Stimulated activated CD8-positive, alpha-beta memory T cell treated with anti-CD3 and anti-CD28 coated beads, Interleukin-12 subunit alpha, Interleukin-12 subunit beta, amount 100 ng/mL, for 4 hours (primary cell): ENCODE measurements at regions not wholly inside any gene's neighbourhood (a gene's known extent, or its start where the extent isn't known, plus 50 kb on each side); places are given as distances from the start of the nearest gene placed in this dataset.
"Not testable (repeated sequence)": the region's sequence is repeated elsewhere in the genome, so short reads cannot be mapped to it uniquely, and the experiment has no call there.

Source experiments
- DNase-seq: peaks from one replicate; pipeline ENCODE4 v3.0.0-alpha.2; 2020; ENCODE audit warnings: low read depth

GRCh38 chr14:37843954-37844607, 248.7 kb downstream of the TTC6 start:
- DNase-seq: no peak

- no peak for DNase-seq
Measured at GRCh38 chr14:37844614-37845013, 249.2 kb downstream of the TTC6 start.

- DNase-seq: no peak
Measured at GRCh38 chr14:37848985-37849621, 253.7 kb downstream of the TTC6 start.

- DNase-seq: no peak
Measured at GRCh38 chr14:37851054-37851453, 255.6 kb downstream of the TTC6 start.

DNA sequence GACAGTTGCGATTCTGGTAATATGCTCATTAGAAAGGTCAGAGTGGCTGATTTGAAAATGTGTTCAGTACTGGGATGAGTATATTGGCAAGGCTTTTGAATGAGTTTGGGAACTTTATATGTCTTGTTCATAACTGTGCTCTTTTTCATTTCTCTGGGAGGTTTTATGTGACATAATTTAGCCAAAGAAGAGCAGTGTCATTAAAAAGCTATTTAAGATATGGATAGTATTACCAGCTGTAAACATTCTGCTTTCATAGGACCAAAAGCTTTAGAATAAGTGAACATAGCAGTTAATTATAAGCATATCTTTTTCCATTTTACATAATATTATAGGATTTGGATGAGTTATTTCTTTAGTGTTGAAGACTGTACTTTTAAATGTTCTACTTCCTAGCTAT, 260.4 kb downstream of the TTC6 start:
- DNase-seq: no peak

DNA sequence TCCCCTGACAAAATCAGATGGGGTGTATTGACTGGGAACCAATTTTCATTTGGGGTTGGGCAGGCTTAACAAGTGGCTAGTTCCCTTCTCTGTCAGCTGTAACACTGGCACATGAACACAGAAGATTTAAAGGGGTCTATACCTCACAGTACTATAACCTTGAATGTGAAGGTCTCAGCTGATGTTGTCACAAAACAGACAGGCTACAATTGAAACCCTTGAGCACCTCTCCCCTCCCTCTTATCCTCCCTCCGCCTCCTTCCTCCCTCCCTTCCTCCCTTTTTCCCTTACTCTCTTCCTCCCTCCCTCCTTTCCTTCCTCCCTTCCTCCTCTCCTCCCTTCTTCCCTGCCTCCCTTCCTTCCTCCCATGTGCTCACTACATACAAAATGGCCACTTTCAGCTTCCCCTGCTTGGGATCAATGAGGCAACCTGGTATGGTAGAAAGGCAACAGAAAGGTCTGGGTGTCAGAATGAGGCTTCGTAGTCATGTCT, 262.4 kb downstream of the TTC6 start:
- DNase-seq: no peak

DNA sequence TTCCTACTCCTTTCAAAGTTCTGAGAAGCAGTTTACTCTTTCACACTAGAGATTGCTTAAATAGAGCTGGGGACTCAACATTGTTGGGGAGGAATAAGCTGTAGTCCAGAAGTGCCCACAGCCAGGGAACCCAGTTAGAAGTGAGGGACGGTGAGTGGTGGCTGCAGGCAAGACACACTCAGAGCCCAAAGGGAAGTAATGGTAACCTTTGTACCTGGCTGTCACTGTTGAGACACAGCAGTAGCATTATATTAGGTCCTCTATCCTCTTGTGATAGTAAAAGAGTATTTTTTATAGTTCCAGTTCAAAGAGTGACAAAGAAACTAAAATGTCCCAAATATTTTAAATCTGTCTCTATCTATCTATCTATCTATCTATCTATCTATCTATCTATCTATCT, 263.3 kb downstream of the TTC6 start:
- DNase-seq: no peak

- DNase-seq: no peak
Measured at GRCh38 chr14:37859177-37859576, 263.7 kb downstream of the TTC6 start.

DNA sequence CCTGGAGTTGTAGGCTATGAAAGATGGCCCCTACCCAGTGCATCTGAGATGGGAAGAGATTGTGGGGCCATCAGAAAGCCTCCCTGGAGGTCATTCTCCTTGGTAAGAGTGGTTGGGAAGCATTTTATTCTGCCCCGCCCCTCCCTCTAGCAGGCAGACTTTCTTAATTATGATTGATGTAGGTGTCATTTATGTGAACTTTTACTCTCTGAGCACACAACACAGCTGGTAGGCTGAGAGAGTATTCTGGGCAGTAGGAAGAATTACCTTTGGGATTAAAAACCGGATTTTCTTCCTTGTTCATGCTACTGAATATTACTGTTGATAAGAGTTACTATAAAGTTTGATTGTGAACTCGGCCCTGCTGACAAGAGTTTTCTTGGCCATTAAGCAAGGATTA, 266.8 kb downstream of the TTC6 start:
- DNase-seq: no peak

- DNase-seq: no peak
Measured at GRCh38 chr14:37864128-37864527, 268.7 kb downstream of the TTC6 start.

DNA sequence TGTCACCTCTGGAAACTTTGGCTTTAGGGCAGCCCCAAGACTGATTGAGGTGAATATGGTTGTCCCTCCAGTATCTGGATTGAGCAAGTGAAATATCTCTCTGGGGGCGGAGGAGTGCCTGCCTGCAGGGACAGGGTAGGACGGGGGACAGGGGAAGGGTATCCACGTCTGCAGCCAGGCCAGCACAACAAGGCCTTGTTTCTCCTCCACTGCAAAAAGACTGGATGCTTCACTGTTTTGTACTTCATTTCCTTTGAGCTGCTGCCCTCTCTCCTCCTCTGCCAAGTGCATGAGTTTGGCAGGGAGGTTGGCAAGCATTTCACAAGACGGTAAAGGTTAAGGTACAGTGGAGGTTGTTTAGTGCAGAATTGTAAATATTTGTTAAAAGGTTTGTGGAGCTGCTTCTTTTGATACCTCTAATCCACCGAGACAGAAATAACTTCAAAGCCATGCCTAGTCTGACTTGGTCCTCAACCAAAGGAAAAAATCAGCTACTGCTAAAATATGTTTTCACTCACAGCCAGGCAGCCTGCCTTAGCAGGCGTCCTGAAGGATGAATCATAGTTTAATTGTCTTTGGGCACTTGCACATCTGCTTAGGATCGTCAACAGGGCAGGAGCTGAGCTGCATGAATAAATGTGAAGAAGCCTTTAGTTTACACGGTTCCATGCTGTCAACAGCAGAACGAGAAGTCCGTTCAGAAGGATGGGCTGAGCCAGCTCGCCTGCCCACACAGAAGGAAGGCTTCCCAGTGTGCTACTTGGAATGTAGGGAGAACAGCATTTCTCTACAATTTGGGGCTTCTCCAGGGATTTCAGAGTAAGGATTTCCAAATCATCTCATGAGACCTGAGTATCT, 269.7 kb downstream of the TTC6 start:
- no peak for DNase-seq

- no peak for DNase-seq
Measured at GRCh38 chr14:37865719-37866549, 270.5 kb downstream of the TTC6 start.

DNA sequence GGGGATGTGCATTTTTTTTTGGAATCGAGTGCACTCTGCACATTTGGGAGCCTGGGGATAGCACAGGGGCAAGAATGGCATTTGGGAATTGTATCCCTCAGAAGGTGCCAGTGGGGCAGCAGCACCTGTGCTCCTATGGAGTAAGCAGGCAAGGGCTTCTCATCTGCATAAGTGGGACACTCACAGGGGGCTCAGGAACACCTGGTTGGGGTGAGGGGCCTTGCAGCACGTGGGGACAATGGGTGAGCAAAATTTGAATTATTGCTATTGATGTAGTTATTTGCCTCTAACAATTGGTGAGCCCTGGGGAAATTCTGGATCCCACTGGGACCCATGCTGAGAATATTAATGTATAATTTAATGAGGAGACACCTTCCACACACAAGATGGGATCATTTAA, 274.2 kb downstream of the TTC6 start:
- DNase-seq: no peak

GRCh38 chr14:37870170-37870569, 274.7 kb downstream of the TTC6 start:
- DNase-seq: no peak

- DNase-seq: no peak
Measured at GRCh38 chr14:37870632-37871346, 275.4 kb downstream of the TTC6 start.

DNA sequence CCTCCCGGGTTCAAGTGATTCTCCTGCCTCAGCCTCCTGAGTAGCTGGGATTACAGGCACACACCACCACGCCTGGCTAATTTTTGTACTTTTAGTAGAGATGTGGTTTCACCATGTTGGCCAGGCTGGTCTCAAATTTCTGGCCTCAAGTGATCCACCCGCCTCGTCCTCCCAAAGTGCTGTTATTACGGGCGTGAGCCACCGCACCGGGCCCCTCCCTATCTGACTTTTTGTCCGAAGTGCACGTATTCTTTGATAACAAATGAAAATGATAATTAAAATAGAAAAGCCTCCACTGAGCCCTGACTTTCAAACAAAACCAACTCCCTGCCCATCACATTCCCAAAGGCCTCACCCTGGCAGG, 278.6 kb downstream of the TTC6 start:
- not testable (repeated sequence) for DNase-seq

GRCh38 chr14:37874429-37875109, 279.1 kb downstream of the TTC6 start:
- DNase-seq: peak; percentile 21

GRCh38 chr14:37888234-37888633, 292.8 kb downstream of the TTC6 start:
- no peak for DNase-seq

GRCh38 chr14:37889087-37889486, 293.7 kb downstream of the TTC6 start:
- no peak for DNase-seq

- no peak for DNase-seq
Measured at GRCh38 chr14:37890095-37890494, 294.7 kb downstream of the TTC6 start.

DNA sequence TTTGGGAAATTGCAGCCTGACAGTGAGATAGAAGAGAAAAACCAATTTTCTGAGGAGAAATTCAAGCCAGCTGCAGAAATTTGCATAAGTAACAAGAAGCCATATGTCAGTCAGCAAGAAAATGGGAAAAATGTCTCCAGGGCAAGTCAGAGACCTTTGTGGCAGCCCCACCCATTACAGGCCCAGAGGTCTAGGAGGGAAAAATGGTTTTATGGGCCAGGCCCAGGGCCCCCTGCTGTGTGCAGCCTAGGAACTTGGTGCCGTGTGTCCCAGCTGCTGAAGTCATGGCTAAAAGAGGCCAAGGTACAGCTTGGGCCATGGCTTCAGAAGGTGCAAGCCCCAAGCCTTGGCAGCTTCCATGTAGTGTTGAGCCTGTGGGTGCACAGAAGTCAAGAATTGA, 296.1 kb downstream of the TTC6 start:
- DNase-seq: not testable (repeated sequence)
